GM20431 (cell line): ENCODE measurements at regions not wholly inside any gene's neighbourhood (a gene's known extent, or its start where the extent isn't known, plus 50 kb on each side); places are given as distances from the start of the nearest gene placed in this dataset.
"Not testable (repeated sequence)": the region's sequence is repeated elsewhere in the genome, so short reads cannot be mapped to it uniquely, and the experiment has no call there.

Source experiments
- in situ Hi-C: fragments of 300-500 bp; cut with MseI, MboI; formaldehyde crosslinking; loops from one replicate; pipeline ENCODE4 v1.15.0; 2020; ENCODE audit warnings: low sequenced_read_pairs; ENCODE audit not compliant: unreplicated experiment

- in situ Hi-C loops = not testable (repeated sequence)
These were observed 49.8 kb upstream of the DEFB108B start for GRCh38 chr11:71783191-71783590.
